ENCODE measurements at regions not wholly inside any gene's neighbourhood (a gene's known extent, or its start where the extent isn't known, plus 50 kb on each side); places are given as distances from the start of the nearest gene placed in this dataset.

DNA sequence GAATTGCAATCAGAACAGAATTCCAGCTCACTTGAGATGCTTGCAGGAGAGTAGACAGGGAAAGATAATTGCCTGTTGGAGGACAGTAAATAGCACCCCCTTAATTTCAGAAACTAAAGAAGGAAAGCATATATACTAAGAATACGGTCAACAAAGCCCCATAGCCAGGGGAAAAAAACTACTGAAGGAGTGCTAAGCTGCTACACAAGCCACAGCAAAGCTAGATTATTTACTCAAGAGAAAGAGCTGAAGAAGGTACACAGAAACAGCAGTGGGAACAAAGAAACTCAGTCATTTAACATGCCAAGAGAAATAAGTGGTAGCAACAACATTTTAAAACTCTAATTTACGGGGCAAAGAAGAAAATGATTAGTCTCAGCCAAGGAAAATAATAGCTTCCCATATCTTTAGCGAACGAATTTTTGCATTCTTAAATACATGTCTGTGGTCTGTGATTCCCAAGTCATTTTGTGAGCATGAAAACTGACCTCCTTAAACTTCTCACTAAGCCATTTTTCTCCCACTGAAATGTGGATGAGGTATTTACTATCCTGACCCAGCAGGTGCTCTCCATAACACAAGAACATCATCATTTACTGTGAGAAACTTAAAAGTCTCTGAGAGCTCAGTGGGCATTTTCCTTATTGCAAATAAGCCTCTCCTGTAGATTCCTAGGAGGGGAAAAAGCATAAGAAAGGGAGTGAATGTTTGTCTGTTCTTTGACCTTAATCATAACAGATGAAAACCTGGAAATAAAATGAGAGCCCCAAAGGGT is 196.0 kb downstream of the PAX3 start:
- Histone ChIP-seq H3K9me3 (no peaks in the 10 kb centered on the region), H3K4me3 (ENCODE audit: low read depth, low read length) (no peak overlapping the region), H3K27me3 (replicated peaks; ENCODE audit: control insufficient read depth, insufficient read depth, low read length) (no peaks in the 10 kb centered on the region; the same call in 1 of the 2 replicates), H3K4me1 (no peaks in the 10 kb centered on the region), H3K36me3 (ENCODE audit: control insufficient read depth, insufficient read depth, low read length) (no peaks in the 10 kb centered on the region)
- DNase-seq: no peak
- ChIA-PET POLR2A (no interaction called here), CTCF (no interaction called here)
- Mint-ChIP-seq H3K4me3 (ENCODE audit: unreplicated experiment) (no peak overlapping the region), H3K4me1 (ENCODE audit: low read depth, unreplicated experiment) (no peaks in the 10 kb centered on the region), H3K27me3 (ENCODE audit: insufficient read depth, unreplicated experiment) (peaks cover 32% of the 10 kb centered on the region), H3K36me3 (ENCODE audit: insufficient read depth, unreplicated experiment) (no peaks in the 10 kb centered on the region), H3K9me3 (ENCODE audit: unreplicated experiment) (no peaks in the 10 kb centered on the region), H3K27ac (ENCODE audit: unreplicated experiment) (no peak overlapping the region)
- intact Hi-C loops (cut with micrococcal nuclease; ENCODE audit: unreplicated experiment): no loop called here
- TF ChIP-seq, protein P1, sequence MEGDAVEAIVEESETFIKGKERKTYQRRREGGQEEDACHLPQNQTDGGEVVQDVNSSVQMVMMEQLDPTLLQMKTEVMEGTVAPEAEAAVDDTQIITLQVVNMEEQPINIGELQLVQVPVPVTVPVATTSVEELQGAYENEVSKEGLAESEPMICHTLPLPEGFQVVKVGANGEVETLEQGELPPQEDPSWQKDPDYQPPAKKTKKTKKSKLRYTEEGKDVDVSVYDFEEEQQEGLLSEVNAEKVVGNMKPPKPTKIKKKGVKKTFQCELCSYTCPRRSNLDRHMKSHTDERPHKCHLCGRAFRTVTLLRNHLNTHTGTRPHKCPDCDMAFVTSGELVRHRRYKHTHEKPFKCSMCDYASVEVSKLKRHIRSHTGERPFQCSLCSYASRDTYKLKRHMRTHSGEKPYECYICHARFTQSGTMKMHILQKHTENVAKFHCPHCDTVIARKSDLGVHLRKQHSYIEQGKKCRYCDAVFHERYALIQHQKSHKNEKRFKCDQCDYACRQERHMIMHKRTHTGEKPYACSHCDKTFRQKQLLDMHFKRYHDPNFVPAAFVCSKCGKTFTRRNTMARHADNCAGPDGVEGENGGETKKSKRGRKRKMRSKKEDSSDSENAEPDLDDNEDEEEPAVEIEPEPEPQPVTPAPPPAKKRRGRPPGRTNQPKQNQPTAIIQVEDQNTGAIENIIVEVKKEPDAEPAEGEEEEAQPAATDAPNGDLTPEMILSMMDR (IDR thresholded peaks at IDR 0.05; ENCODE audit: insufficient read depth in 1 of 2, low read depth in 1 of 2, low read length in 1 of 2, severe bottlenecking in 1 of 2, unreplicated experiment in 1 of 2): no peak
- BruUV-seq (replicated peaks): no TSS peak

GRCh38 chr2:222100704-222101699 is 197.8 kb downstream of the PAX3 start:
- H3K36me3 Mint-ChIP-seq (ENCODE audit: insufficient read depth, unreplicated experiment): no peaks in the 10 kb centered on the region
- no peaks in the 10 kb centered on the region for H3K9me3 Mint-ChIP-seq (ENCODE audit: unreplicated experiment)
- no peak for DNase-seq
- Histone ChIP-seq H3K27me3 (replicated peaks; ENCODE audit: control insufficient read depth, insufficient read depth, low read length) (no peaks in the 10 kb centered on the region; the same call in 1 of the 2 replicates), H3K4me1 (no peaks in the 10 kb centered on the region), H3K4me3 (ENCODE audit: low read depth, low read length) (no peak overlapping the region), H3K9me3 (no peaks in the 10 kb centered on the region), H3K36me3 (ENCODE audit: control insufficient read depth, insufficient read depth, low read length) (no peaks in the 10 kb centered on the region)
- no TSS peak for BruUV-seq (replicated peaks)
- intact Hi-C loops (cut with micrococcal nuclease; ENCODE audit: unreplicated experiment): no loop called here
- TF ChIP-seq, protein P1 (IDR thresholded peaks at IDR 0.05; ENCODE audit: insufficient read depth in 1 of 2, low read depth in 1 of 2, low read length in 1 of 2, severe bottlenecking in 1 of 2, unreplicated experiment in 1 of 2): no peak
- H3K27me3 Mint-ChIP-seq (ENCODE audit: insufficient read depth, unreplicated experiment): peaks cover 34% of the 10 kb centered on the region
- CTCF ChIA-PET: no interaction called here
- no peak overlapping the region for H3K4me3 Mint-ChIP-seq (ENCODE audit: unreplicated experiment)
- H3K4me1 Mint-ChIP-seq (ENCODE audit: low read depth, unreplicated experiment): no peaks in the 10 kb centered on the region
- no peak overlapping the region for H3K27ac Mint-ChIP-seq (ENCODE audit: unreplicated experiment)
- POLR2A ChIA-PET: no interaction called here

- no peaks in the 10 kb centered on the region; the same call in 1 of the 2 replicates for H3K9me3 ChIP-seq
- Mint-ChIP-seq H3K4me1 (ENCODE audit: low read depth, unreplicated experiment) (peaks cover 8% of the 10 kb centered on the region), H3K27ac (ENCODE audit: unreplicated experiment) (peak overlapping the region; percentile 1), H3K27me3 (ENCODE audit: insufficient read depth, unreplicated experiment) (peaks cover 16% of the 10 kb centered on the region), H3K9me3 (ENCODE audit: unreplicated experiment) (no peaks in the 10 kb centered on the region), H3K36me3 (ENCODE audit: insufficient read depth, unreplicated experiment) (no peaks in the 10 kb centered on the region), H3K4me3 (ENCODE audit: unreplicated experiment) (no peak overlapping the region)
- no peak overlapping the region for H3K4me3 ChIP-seq (ENCODE audit: low read depth, low read length)
- TF ChIP-seq, protein P1 (IDR thresholded peaks at IDR 0.05; ENCODE audit: insufficient read depth in 1 of 2, low read depth in 1 of 2, low read length in 1 of 2, severe bottlenecking in 1 of 2, unreplicated experiment in 1 of 2): no peak
- no peaks in the 10 kb centered on the region for H3K4me1 ChIP-seq
- DNase-seq: no peak
- ChIA-PET POLR2A (no interaction called here), CTCF (no interaction called here)
- intact Hi-C loops (cut with micrococcal nuclease; ENCODE audit: unreplicated experiment): no loop called here
- H3K36me3 ChIP-seq (ENCODE audit: control insufficient read depth, insufficient read depth, low read length): no peaks in the 10 kb centered on the region
- no peaks in the 10 kb centered on the region for H3K27me3 ChIP-seq (replicated peaks; ENCODE audit: control insufficient read depth, insufficient read depth, low read length)
- no TSS peak for BruUV-seq (replicated peaks)
These were observed 210.2 kb downstream of the PAX3 start for GRCh38 chr2:222088561-222088960.
